HEK293T (cell line): ENCODE measurements at regions not wholly inside any gene's neighbourhood (a gene's known extent, or its start where the extent isn't known, plus 50 kb on each side); places are given as distances from the start of the nearest gene placed in this dataset.

Experiments
- ARNT ChIP-seq: fragments of 450-650 bp; IDR thresholded peaks from 2 replicates; pipeline ENCODE4 v1.6.1; 2017; ENCODE audit warnings: mild to moderate bottlenecking
- BHLHE40 ChIP-seq: fragments of 450-650 bp; IDR thresholded peaks from 2 replicates; pipeline ENCODE4 v1.6.1; 2016; ENCODE audit warnings: mild to moderate bottlenecking, moderate library complexity, borderline replicate concordance
- ELF4 ChIP-seq: fragments of 450-650 bp; IDR thresholded peaks from 2 replicates; pipeline ENCODE4 v1.6.1; 2017; ENCODE audit warnings: antibody characterized with exemption
- FOXA1 ChIP-seq: fragments of 450-650 bp; IDR thresholded peaks from 2 replicates; pipeline ENCODE4 v1.6.1; 2016; ENCODE audit warnings: mild to moderate bottlenecking
- FOXK2 ChIP-seq: fragments of 450-650 bp; IDR thresholded peaks from 2 replicates; pipeline ENCODE4 v1.6.1; 2016; ENCODE audit warnings: mild to moderate bottlenecking
- FOXM1 ChIP-seq: fragments of 450-650 bp; IDR thresholded peaks from 2 replicates; pipeline ENCODE4 v1.6.1; 2017; ENCODE audit warnings: mild to moderate bottlenecking, borderline replicate concordance
- HDGF ChIP-seq: fragments of 450-650 bp; IDR thresholded peaks from 2 replicates; pipeline ENCODE4 v1.6.1; 2017; ENCODE audit warnings: antibody characterized with exemption, borderline replicate concordance
- LEF1 ChIP-seq: fragments of 450-650 bp; IDR thresholded peaks from 2 replicates; pipeline ENCODE4 v1.6.1; 2017; ENCODE audit warnings: mild to moderate bottlenecking, borderline replicate concordance
- PKNOX1 ChIP-seq: fragments of 450-650 bp; IDR thresholded peaks from 2 replicates; pipeline ENCODE4 v1.6.1; 2016
- SP1 ChIP-seq: fragments of 450-650 bp; IDR thresholded peaks from 2 replicates; pipeline ENCODE4 v1.6.1; 2017
- SUZ12 ChIP-seq: fragments of 450-650 bp; IDR thresholded peaks from 2 replicates; pipeline ENCODE4 v1.6.1; 2016; ENCODE audit warnings: mild to moderate bottlenecking
- TARDBP ChIP-seq: fragments of 450-650 bp; IDR thresholded peaks from 2 replicates; pipeline ENCODE4 v1.6.1; 2016
- ZNF384 ChIP-seq: fragments of 450-650 bp; IDR thresholded peaks from 2 replicates; pipeline ENCODE4 v1.6.1; 2016

- TF ChIP-seq FOXK2 (no peak), ARNT (no peak), BHLHE40 (no peak), SP1 (no peak), FOXM1 (no peak), FOXA1 (no peak), SUZ12 (no peak), ZNF384 (no peak), TARDBP (no peak), PKNOX1 (no peak), HDGF (no peak), ELF4 (no peak), LEF1 (no peak)
These were observed 445.6 kb upstream of the CA10 start for GRCh38 chr17:52604105-52604504.
